ENCODE measurements at regions not wholly inside any gene's neighbourhood (a gene's known extent, or its start where the extent isn't known, plus 50 kb on each side); places are given as distances from the start of the nearest gene placed in this dataset.

- no peak for DNase-seq (ENCODE audit: extremely low spot score, unreplicated experiment)
- no peak overlapping the region for H3K27ac Mint-ChIP-seq (ENCODE audit: unreplicated experiment)
- H3K9me3 Mint-ChIP-seq (ENCODE audit: unreplicated experiment), result peaks cover 26% of the 10 kb centered on the region
- H3K27me3 Mint-ChIP-seq (ENCODE audit: unreplicated experiment), result no peaks in the 10 kb centered on the region
- no peak overlapping the region for H3K4me3 Mint-ChIP-seq (ENCODE audit: unreplicated experiment)
- no peaks in the 10 kb centered on the region for H3K36me3 Mint-ChIP-seq (ENCODE audit: unreplicated experiment)
- no peak for TF ChIP-seq CTCF (IDR thresholded peaks at IDR 0.05)
- no peaks in the 10 kb centered on the region for H3K4me1 Mint-ChIP-seq (ENCODE audit: unreplicated experiment)
Measured at GRCh38 chr2:146461068-146461467, 1383.8 kb upstream of the ACVR2A start.

GRCh38 chr2:146458585-146458984, 1386.2 kb upstream of the ACVR2A start:
- no peak for TF ChIP-seq CTCF (IDR thresholded peaks at IDR 0.05)
- H3K27ac Mint-ChIP-seq (ENCODE audit: unreplicated experiment), result no peak overlapping the region
- H3K4me3 Mint-ChIP-seq (ENCODE audit: unreplicated experiment), result no peak overlapping the region
- H3K36me3 Mint-ChIP-seq (ENCODE audit: unreplicated experiment), result no peaks in the 10 kb centered on the region
- peaks cover 20% of the 10 kb centered on the region for H3K9me3 Mint-ChIP-seq (ENCODE audit: unreplicated experiment)
- no peaks in the 10 kb centered on the region for H3K4me1 Mint-ChIP-seq (ENCODE audit: unreplicated experiment)
- H3K27me3 Mint-ChIP-seq (ENCODE audit: unreplicated experiment), result no peaks in the 10 kb centered on the region
- no peak for DNase-seq (ENCODE audit: extremely low spot score, unreplicated experiment)

- no peak for TF ChIP-seq CTCF (IDR thresholded peaks at IDR 0.05)
- no peak for DNase-seq (ENCODE audit: extremely low spot score, unreplicated experiment)
- H3K36me3 Mint-ChIP-seq (ENCODE audit: unreplicated experiment), result no peaks in the 10 kb centered on the region
- H3K4me1 Mint-ChIP-seq (ENCODE audit: unreplicated experiment), result no peaks in the 10 kb centered on the region
- no peak overlapping the region for H3K4me3 Mint-ChIP-seq (ENCODE audit: unreplicated experiment)
- H3K9me3 Mint-ChIP-seq (ENCODE audit: unreplicated experiment), result peaks cover 15% of the 10 kb centered on the region
- H3K27me3 Mint-ChIP-seq (ENCODE audit: unreplicated experiment), result no peaks in the 10 kb centered on the region
- no peak overlapping the region for H3K27ac Mint-ChIP-seq (ENCODE audit: unreplicated experiment)
Measured at GRCh38 chr2:146457221-146457620, 1387.6 kb upstream of the ACVR2A start.

DNA sequence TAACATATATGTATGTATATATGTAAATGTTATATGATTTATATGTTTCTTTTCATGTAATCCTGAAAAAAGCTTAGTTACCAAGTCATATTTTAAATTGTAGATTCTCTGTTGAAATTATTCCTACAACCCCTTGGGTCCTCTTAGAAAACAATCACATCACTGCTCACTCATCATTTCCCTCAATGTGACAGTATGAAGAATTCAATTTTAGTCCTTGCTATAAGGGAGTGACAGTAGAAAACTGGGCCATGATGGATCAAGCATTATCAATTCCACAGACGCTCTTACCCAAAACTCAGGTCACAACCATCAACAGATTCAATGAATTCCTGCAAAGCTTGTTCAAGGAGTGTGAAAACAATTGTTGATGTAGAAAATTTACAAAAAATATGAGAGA, 1389.5 kb upstream of the ACVR2A start:
- no peaks in the 10 kb centered on the region for H3K27me3 Mint-ChIP-seq (ENCODE audit: unreplicated experiment)
- no peak overlapping the region for H3K4me3 Mint-ChIP-seq (ENCODE audit: unreplicated experiment)
- H3K36me3 Mint-ChIP-seq (ENCODE audit: unreplicated experiment), result no peaks in the 10 kb centered on the region

DNA sequence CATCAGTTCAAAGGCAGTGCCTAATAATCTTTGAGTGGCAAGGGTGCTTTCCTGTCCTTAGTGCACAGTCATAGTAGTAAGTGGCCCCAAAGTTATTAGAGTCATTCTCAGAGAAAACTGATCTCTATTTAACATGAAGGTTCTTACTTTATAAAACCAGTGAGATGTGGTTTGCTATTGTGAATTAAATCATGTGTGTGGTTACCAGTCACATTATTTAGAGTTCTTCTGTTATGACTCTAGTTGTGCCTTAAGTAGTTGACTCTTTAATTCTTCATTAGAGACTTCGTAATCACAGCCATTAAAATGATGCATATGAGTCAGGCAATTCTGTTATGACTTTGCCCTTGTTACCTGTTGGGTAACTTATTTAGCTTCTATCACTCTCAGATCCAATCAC, 1392.9 kb upstream of the ACVR2A start:
- no peak for TF ChIP-seq CTCF (IDR thresholded peaks at IDR 0.05)
- H3K4me3 Mint-ChIP-seq (ENCODE audit: unreplicated experiment), result no peak overlapping the region
- H3K4me1 Mint-ChIP-seq (ENCODE audit: unreplicated experiment), result peaks cover 2% of the 10 kb centered on the region
- H3K36me3 Mint-ChIP-seq (ENCODE audit: unreplicated experiment), result no peaks in the 10 kb centered on the region
- H3K27ac Mint-ChIP-seq (ENCODE audit: unreplicated experiment), result no peak overlapping the region
- no peak for DNase-seq (ENCODE audit: extremely low spot score, unreplicated experiment)
- no peaks in the 10 kb centered on the region for H3K9me3 Mint-ChIP-seq (ENCODE audit: unreplicated experiment)
- H3K27me3 Mint-ChIP-seq (ENCODE audit: unreplicated experiment), result no peaks in the 10 kb centered on the region

More for the DNA sequence above, 1389.5 kb upstream of the ACVR2A start:
- H3K4me1 Mint-ChIP-seq (ENCODE audit: unreplicated experiment), result no peaks in the 10 kb centered on the region
- TF ChIP-seq CTCF (IDR thresholded peaks at IDR 0.05), result no peak
- no peak for DNase-seq (ENCODE audit: extremely low spot score, unreplicated experiment)
- H3K27ac Mint-ChIP-seq (ENCODE audit: unreplicated experiment), result no peak overlapping the region
- peaks cover 6% of the 10 kb centered on the region for H3K9me3 Mint-ChIP-seq (ENCODE audit: unreplicated experiment)

Measured in osteocyte (in vitro differentiated cells).